Activated CD4-positive, alpha-beta T cell treated with anti-CD3 and anti-CD28 coated beads, Interleukin-10, Interleukin-2, amounts not matched to agents 100 ng/mL and 50 ng/mL, durations not matched to agents 16 hours and 8 hours (primary cell): ENCODE measurements at regions not wholly inside any gene's neighbourhood (a gene's known extent, or its start where the extent isn't known, plus 50 kb on each side); places are given as distances from the start of the nearest gene placed in this dataset.

Experiments
- DNase-seq: peaks from one replicate; pipeline ENCODE4 v3.0.0-alpha.2; 2020

DNA sequence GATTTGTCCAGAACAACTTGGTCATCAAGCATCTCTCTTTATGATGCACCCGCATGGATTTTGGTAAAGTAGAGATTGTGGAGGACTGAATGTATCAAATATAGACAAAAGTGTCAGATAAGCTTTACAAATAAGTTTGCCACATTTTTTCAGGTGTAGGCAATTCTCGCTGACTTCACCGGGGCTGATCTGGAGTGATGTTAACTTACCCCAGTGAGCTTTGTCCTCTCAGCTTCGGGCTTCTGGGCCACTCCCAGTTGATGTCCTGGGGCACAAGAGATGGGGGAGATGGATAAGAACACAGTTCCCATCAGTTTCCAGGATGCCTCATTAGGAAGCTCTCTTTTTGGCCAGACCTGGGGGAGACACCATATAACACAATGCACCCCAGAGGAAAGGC lies 117.7 kb downstream of the ETS2 start:
- DNase-seq: no peak

DNA sequence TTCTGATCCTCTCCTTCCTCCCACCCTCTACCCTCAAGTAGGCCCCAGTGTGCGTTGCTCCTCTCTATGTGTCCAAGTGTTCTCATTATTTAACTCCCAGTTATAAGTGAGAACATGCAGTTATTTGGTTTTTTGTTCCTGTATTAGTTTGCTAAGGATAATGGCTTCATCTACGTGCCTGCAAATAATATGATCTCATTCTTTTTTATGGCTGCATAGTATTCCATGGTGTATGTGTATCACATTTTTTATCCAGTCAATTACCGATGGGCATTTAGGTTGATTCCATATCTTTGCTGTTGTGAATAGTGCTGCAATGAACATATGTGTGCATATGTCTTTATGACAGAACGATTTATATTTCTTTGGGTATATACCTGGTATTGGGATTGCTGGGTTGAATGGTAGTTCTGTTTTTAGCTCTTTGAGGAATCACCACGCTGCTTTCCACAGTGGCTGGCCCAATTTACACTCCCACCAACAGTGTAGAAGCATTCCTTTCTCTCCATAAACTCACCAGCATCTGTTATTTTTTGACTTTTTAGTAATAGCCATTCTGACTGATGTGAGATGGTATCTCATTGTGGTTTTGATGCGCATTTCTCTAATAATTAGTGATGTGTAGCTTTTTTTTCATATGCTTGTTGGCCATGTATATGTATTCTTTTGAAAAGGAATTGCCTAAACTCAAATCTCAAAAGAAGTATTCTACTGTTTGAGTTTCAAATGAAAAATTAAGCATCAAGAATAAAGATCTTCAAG lies 116.9 kb downstream of the ETS2 start:
- DNase-seq: no peak

DNA sequence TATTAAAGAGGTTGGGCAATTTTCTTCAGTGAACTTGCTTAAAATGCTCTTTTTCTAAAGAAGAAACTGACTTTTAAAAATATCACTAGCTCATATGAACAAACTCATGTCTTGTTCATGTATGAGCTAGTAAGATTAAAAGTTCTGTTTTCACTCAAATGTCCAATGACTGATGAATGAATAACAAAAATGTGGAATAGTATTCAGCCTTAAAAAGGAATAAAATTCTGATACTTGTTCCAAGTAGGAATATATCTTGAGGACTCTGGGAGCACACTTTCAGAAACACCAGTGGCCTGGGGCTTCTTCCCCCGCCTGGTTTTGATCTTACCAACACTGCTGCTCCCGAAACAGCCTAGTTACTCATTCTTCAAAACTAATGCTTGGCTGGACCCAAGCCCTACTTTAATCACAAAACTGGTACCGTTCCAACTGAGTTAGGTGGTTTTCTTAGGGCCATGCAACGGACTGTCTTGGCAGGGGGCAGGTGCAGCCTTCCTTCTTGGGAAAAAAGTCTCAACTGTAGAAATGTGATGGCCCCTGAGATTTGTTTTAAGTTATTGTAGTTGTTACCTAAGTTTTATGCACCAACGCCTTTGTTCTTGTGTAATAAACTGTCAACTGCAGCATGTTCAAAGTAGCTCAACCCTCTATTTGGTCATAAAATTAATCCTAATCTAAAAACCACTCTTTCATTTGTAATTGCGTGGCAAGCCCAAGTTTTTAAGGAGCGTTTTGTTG lies 116.0 kb downstream of the ETS2 start:
- DNase-seq: no peak

DNA sequence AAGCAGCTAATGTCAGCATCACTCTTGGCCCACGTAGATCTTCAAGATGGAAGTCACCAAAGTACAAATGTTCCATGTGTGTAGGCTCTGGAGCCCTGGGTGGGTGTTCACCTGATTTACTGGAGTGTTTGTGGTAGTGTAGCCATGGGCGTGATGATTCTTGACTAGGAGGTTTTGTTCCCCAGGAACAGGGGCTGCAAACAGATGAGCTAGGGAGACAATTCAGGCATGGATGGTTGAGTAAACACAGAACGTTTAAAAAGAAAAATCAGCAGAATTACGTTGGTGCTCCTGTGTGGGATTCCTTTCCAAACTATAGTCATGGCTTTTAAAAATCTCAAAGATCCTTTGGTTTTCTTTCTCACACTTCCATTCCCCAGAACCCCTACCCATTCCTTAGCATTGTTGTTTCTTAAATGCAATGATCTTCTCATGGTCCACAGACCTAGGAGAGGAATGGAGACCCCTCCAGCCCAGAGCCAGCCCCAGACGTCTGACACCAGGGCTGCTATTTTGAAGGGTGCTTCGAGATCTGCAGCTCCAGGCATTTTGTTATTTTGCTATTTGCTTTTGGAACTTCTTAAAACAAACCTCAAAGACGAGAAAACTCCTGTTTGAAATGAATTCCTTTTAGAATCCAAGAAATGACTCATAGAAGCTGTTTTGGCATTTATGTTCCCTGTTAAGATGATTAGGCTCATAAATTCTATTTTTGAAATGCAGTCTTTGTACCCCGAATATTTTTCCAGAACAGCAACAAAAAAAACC lies 115.1 kb downstream of the ETS2 start:
- DNase-seq: no peak

DNA sequence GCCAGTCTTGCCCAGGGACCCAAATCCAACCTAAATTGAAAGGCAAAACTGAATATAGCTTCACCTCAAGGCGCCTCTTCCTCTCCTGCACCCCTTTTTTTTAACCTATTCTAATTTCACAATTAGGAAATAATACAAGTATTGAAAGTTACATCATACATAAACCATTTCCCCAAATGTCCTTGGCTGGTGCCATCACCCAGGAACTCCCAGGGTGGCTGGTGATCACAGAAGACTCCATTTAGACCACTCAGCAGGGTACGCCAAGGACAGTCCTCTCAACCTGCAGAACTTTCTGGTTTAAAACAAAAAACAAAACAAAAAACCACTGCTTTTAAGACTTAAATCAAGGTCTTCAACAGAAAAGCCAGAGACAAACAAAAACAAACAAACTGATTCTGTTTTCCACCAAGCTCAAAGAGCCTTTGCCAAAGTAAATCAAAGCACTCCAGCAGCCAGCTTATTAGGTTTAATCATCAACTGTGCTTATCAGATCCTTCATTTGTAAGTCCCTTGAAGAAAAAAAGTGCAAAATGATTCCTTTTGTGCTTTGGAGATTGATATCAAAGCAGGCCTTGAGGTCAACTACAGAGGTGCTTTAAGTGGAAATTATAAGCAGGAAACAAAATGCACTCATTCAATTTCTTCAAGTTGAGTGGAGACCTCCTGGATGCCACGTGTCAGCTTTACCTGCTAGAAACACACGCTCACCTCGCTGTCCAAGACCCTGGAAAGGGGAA lies 113.0 kb downstream of the ETS2 start:
- DNase-seq: no peak

DNA sequence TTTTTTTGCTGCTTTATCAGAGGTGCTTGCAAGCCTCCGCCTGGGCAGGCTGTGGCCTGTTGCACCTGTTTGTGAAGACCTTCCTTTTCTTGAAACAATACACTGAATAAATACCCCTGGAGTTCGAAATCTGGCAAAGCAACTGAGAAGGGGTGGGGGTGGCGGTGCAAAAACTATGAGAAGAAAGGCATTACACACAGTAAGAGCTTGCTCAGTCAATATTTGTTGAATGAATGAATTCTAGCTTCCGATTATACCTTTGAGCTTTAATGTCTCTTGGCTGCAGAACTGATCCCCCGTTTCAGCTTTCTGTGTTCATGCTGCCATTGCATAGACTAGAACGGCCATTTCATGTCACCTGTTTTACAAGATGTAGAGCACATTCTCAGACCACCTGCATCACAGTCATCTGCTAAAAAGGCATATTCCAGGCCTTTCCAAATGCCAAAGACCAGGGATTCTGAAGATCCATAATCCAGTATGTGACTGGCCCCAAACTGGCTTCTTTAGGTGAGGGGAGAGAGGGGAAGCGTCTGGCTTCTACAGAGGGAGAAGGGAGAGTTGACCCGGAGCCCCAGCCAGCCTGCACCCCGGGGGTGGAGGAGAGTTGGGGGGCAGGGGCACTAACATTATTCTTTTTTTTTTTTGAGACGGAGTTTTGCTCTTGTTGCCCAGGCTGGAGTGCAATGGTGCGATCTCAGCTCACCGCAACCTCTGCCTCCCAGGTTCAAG lies 111.5 kb downstream of the ETS2 start:
- no peak for DNase-seq

DNA sequence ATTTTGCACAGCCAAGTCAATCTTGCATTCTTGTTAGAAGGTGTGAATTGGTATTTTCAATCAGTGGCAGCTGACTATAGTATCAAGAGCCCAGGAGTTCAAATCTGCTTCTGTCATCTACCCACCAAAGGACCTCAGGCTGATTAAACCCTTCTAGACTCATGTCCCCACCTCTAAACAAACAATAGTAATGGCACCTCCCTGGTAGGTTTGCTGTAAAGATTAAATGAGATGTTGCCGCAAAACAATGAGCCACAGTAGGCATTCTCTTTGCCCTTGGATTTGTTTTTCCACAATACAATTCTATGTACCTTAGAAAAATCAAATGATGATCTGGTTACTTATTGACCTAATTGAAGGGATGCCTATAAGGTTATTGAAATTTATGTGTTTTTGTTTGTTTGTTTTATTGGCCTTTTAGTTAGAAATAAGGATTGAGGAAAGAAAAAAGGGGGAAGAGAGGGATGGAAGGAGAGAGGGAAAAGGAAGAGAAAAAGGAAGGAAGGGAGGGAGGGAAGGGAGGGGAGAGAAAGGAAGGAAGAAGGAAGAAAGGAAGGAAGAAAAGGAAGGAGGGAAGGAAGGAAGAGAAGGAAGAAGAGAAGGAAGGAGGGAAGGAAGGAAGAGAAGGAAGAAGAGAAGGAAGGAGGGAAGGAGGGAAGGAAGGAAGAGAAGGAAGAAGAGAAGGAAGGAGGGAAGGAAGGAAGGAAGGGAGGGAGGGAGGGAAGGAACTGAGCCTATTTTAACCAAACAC lies 110.7 kb downstream of the ETS2 start:
- DNase-seq: no peak

DNA sequence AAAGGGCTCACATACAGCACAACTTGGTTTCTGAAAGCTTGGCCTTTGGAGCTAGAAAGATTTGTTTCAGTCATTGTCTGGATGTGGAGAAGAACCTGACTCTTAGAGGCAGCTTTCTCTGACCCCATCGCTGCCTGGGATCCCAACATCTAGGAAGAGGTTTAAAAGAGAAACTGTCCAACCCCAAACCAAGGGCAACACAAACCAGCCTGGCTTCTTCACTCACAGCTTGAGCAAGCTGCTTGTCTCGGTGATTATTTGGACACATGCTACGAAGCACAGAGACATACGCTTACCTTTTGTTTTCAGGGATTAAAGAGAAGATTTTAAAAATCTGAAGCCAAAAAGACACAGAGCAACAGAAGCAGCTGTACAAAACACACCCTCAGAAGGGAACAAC lies 109.8 kb downstream of the ETS2 start:
- DNase-seq: no peak

DNA sequence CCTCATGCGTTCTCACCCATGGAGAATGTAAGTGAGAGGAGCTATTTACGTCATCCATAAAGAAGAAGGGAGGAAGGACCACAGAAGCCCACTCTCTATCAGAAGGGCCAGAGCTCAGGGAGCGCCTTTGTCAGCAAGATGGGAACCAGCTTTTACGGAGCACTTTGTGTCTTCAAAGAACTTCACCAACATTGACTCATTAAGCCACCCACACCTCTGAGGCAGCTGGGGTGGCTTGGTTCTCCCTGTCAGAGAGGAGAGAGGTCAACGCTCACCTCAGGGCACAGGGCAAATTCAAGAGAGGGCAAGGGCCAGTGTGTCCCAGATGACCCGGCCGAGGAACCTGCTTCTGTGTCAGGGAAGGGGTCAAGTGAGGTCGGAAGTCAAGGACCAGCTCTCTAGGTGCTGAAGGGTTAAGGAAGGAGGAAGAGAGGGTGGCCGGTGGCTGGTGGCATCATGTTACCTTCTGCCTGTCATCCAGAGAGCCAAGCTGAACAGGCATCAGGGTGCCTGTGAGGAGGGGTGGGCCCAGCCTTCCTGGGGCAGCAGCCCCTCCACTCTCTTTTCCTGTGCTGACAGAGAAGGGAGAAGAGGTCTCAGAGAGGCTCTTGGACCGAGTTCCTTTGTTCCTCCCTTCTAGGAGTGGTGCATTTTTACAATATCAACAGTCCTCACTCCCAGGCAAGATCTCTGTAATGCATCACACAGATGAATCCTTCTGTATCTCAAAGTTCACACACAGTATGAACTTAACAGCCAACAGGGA lies 109.0 kb downstream of the ETS2 start:
- peak; percentile 11 for DNase-seq

DNA sequence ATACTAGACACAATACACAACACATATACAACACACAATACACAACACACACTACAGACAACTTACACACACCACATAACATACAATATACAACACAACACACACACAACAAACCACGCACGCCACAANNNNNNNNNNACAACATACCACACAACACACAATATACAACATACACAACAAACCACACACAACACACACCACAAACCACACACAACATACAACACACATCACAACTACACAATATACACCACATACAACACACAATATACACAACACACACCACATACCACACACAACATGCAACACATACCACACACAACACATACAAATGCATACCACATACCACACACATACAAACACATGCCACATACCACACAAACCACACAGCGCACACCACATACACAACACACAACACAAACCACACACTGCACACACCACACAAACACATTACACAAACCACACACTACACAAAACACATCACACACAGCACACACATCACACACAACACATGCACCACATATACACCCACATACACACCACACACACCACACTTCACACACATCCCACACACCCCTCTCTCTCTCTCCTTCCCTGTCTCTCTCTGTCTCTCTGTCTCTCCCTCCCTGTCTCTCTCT lies 108.3 kb downstream of the ETS2 start:
- no peak for DNase-seq

DNA sequence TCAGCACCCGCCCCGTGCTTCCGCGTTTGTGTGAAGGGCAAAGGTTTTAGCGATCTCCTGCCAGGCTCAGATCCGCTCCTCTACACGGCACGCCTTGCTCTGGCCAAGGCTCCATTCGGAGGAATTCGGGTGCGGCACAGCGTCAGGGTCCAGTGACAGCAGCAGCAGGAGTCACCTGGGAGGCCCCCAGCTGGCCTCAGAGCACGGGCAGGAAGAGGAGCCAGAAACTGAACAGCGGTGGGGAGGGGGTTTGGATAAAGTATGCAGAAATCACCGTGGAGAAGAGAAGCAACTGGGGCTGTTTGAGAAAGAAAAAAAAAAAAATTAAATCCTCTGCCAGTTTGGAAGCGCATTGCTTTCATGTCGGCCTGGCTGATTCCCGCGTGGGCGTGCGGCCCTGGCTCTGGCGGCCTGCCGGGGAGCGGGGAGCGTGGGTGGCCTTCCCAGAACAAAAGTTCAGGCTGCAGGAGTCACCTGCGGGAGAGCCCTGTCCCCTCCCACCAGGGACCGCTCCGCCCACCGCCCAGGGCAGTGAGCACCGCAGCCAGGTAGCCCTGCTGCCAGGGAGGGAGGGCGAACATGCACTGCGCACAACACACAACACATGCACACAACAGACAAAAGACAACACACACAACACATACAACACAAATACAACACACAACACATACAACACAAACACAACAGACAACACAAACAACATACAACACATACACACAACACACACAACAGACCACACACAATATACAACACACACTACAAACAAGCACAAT lies 107.6 kb downstream of the ETS2 start:
- no peak for DNase-seq

DNA sequence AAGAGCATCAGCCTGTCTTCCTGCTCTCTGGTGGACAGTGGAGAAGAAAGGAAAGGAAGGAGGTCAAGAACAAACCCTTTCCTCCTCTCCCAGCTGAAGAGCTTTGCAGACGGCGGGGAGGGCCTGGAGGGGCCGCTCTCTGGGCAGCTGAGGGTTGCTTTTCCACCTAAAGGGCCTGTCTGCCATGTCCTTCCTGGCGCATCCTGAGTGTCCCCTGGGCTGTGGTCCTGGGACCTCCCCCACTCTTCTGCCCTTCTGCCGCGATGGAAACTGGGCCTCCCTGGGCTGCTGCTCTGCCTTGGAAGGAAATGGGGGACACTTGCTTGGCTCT lies 107.0 kb downstream of the ETS2 start:
- DNase-seq: no peak

DNA sequence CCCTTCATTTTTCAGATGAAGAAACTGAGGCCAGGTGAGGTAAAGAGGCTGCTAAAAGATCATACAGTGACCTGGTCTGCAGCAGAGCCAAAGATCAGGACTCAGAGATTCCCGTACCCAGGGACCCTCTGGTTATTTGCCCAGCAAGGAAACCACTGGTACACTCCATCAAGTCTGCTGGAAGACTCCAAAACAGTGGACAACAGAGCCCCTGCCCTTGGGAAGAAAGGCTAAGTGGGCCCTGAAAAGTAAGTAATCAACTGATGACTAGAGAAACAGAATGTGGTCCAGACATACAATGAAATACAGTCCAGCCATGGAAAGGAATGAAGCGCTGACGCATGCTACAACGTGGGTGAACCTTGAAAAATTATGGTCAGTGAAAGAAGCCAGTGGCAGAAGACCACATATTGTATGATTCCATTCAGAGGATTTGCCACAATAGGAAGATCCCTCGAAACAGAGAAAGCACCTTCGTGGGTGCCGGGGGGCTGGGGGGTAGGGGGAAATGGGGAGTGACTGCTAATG lies 106.4 kb downstream of the ETS2 start:
- no peak for DNase-seq

DNA sequence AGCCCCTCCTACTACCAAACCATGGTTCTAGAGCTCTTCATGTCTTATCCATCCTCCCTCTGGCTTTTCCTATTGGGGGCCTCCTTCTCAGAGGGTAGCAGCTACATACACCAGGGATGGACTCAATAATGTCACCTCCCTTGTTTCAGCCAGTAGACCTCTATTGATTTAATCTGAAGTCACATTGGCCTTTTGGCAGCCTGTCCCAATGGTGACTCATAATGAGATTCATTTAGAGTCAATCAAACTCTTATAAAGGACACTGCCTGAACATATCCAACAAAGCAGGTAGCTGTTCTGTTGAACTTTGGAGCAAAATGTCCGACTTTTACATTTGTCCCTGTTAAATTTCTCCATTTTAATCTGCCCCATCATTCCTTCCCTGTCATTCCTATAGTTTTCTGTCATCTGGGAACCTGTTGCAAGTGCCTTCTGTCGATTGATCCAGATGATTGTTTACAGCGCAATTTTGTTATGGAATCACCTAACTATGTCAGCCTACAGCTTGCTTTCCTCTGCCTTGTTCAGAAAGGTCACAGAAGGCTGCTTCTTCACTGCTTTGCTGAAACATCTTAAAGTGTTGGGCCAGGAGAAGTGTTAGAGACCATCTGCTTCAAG lies 105.9 kb downstream of the ETS2 start:
- no peak for DNase-seq

DNA sequence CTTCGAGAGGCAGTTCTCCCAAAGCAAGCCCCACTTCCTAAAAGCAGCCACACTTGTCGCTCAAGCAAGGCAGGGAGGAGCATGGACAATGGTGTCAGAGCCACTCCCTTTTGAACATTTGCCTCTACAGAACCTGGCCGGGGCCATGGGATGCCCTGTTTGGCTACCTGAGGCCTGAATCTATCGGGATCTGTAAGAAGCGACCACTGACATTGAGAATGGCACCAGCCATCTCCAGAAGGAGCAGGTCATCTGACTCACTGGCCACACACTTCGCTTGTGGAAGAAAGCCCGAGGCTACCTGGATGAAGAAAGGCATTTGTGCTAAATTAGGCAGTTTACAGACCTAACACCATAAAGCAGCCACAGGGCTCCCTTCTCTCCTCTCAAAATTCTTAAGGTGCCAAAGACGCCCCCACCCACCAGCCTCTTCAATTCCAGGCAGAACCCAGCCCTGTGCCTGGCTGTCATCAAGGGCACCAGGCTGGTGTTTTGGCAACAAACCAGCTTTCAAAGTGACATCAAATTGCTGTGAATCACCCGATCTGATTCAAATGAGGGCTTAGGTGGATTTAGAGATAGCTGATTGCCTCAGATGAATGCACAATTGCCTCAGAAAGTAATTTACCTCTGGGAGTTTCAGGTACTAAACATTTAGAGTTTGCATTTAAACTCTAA lies 104.8 kb downstream of the ETS2 start:
- peak; percentile 22 for DNase-seq

DNA sequence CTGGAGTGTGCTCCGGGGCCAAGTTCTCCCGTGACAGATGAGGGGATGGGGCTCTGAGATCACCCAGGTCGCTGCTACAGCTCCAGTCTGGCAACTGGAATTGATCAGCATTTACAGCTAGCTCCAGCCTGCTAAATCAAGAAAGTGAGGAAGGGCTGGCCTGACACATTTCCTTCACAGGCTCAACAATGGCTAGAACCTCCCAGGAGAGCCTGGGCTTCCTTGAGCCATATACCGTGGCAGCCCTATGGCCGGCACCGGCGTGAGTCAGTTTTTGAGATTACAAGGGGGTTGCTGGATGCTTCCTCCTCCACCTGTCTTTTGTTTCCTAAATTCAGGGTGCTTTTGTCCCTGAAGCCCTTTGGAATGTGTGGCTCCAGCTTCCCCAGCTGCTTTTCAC lies 104.2 kb downstream of the ETS2 start:
- DNase-seq: no peak

DNA sequence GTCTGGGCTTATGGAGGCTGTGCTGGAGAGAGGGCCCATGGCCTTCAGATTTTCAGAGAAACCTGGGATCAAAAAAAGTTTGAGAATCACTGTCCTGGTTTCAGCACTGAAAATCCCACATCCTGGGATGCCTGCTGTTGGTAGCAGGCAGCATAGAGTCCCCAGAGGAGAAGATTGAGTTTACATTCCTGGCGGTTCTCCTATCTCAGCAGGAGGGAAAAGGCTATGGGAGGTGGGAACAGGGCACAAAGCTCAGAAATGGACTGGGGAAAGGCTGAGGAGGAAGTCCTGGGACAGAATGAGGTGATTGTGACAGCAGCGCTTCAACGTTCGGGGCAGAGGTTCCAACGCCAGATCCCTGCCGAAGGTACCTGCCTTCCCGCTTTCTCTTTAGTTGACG lies 103.4 kb downstream of the ETS2 start:
- DNase-seq: no peak

DNA sequence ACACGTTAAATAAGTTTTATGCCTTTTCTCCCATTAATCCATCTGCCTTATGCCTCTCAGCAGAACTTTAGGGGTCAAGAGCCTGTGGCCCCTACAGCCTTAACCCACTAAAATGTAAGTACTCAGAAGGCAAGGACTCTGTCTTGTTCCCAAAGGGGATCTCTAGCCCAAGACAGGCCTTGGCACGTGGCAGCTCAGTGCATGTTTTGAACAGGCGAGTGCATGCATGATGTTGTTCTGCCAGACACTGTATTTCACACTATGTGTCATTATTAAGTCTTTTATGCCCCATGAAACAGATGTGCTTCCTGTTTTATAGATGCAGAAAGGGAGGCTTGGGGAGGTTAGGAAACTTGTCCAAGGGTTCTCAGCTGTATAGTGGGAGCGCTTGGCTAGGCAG lies 102.8 kb downstream of the ETS2 start:
- DNase-seq: no peak
